ENCODE measurements at regions not wholly inside any gene's neighbourhood (a gene's known extent, or its start where the extent isn't known, plus 50 kb on each side); places are given as distances from the start of the nearest gene placed in this dataset.

DNA sequence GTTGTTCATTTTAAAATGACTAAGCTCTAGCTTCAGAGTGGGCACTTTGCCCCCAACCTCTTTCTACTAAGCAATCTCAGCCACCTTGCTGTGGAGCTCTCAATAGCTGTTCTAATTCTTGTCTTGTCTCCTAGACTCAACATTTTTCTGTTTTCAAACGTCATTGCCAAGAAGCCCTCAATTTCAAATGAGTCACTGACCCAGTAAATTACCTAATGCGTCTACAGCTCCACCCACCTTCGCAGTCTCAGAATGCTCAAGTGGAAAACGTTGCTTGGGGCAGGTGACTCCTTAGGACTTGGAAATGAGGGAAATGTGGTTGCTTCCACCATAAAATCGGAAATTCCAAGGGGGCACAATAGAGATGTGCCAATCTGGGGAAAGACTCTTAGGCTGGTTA, 59.0 kb downstream of the ING2 start:
- TF ChIP-seq CTCF (IDR thresholded peaks at IDR 0.05), result no peak
- intact Hi-C loops (cut with DNase I; ENCODE audit: low total_unique reads), result no loop called here
- Histone ChIP-seq H3K9me3 (no peaks in the 10 kb centered on the region), H3K4me3 (no peak overlapping the region), H3K27me3 (peaks cover 3% of the 10 kb centered on the region), H3K27ac (no peak overlapping the region), H3K4me1 (no peaks in the 10 kb centered on the region), H3K36me3 (no peaks in the 10 kb centered on the region)
- 33 to 56% methylated on average over 5 of the region's 5 CpGs for WGBS, 2 donors (ENCODE audit: low coverage in 1 of 2)
- DNase-seq, result no peak
- in situ Hi-C loops (cut with MboI; ENCODE audit: low pct_ligation_motif_present in 1 of 4, low pct_unique_long_range_greater_than_20kb in 1 of 4, low sequenced_read_pairs in 3 of 4), result no loop called here

GRCh38 chr4:183571350-183571941, 66.6 kb downstream of the ING2 start:
- peaks cover 13% of the 10 kb centered on the region for H3K27me3 ChIP-seq
- 41 to 44% methylated on average over 3 to 10 of the region's 10 CpGs for WGBS, 2 donors (ENCODE audit: low coverage in 1 of 2)
- H3K4me1 ChIP-seq, result peaks cover 0 to 7% (median 3%) of the 10 kb centered on the region in 4 donors
- H3K4me3 ChIP-seq, result no peak overlapping the region
- TF ChIP-seq CTCF (IDR thresholded peaks at IDR 0.05) (no peak), POLR2AphosphoS5 (IDR thresholded peaks at IDR 0.05) (no peak), EP300 (IDR thresholded peaks at IDR 0.05; ENCODE audit: low read depth) (no peak), POLR2A (IDR thresholded peaks at IDR 0.05) (no peak)
- H3K9me3 ChIP-seq, result no peaks in the 10 kb centered on the region
- in situ Hi-C loops (cut with MboI; ENCODE audit: low pct_ligation_motif_present in 1 of 4, low pct_unique_long_range_greater_than_20kb in 1 of 4, low sequenced_read_pairs in 3 of 4) (no loop called here), intact Hi-C loops (cut with DNase I; ENCODE audit: low total_unique reads) (no loop called here)
- H3K36me3 ChIP-seq, result no peaks in the 10 kb centered on the region
- peak; percentile 28 for DNase-seq
- H3K27ac ChIP-seq, result no peak overlapping the region

- Histone ChIP-seq H3K27me3 (peaks cover under 1% of the 10 kb centered on the region), H3K36me3 (no peaks in the 10 kb centered on the region), H3K27ac (no peak overlapping the region), H3K4me1 (no peaks in the 10 kb centered on the region), H3K9me3 (peaks cover 0 to 3% of the 10 kb centered on the region in 2 donors), H3K4me3 (no peak overlapping the region)
- no peak for TF ChIP-seq POLR2AphosphoS5 (IDR thresholded peaks at IDR 0.05)
- TF ChIP-seq CTCF (IDR thresholded peaks at IDR 0.05), result no peak
- no peak for TF ChIP-seq EP300 (IDR thresholded peaks at IDR 0.05; ENCODE audit: low read depth)
- TF ChIP-seq POLR2A (IDR thresholded peaks at IDR 0.05), result no peak
- intact Hi-C loops (cut with DNase I; ENCODE audit: low total_unique reads) (no loop called here), in situ Hi-C loops (cut with MboI; ENCODE audit: low pct_ligation_motif_present in 1 of 4, low pct_unique_long_range_greater_than_20kb in 1 of 4, low sequenced_read_pairs in 3 of 4) (no loop called here)
- no peak for DNase-seq
- WGBS, 2 donors (ENCODE audit: low coverage in 1 of 2), result 80 to 92% methylated on average over 6 of the region's 6 CpGs
Observed at GRCh38 chr4:183576701-183577404, 72.0 kb downstream of the ING2 start.

- in situ Hi-C loops (cut with MboI; ENCODE audit: low pct_ligation_motif_present in 1 of 4, low pct_unique_long_range_greater_than_20kb in 1 of 4, low sequenced_read_pairs in 3 of 4), result no loop called here
- Histone ChIP-seq H3K36me3 (no peaks in the 10 kb centered on the region), H3K4me1 (no peaks in the 10 kb centered on the region), H3K9me3 (peaks cover 0 to 3% of the 10 kb centered on the region in 2 donors), H3K27ac (no peak overlapping the region), H3K4me3 (no peak overlapping the region), H3K27me3 (no peaks in the 10 kb centered on the region)
- WGBS, 2 donors (ENCODE audit: low coverage in 1 of 2), result 70 to 91% methylated on average over 3 of the region's 3 CpGs
- intact Hi-C loops (cut with DNase I; ENCODE audit: low total_unique reads), result no loop called here
- no peak for TF ChIP-seq EP300 (IDR thresholded peaks at IDR 0.05; ENCODE audit: low read depth)
- no peak for DNase-seq
Observed at GRCh38 chr4:183580370-183580769, 75.5 kb downstream of the ING2 start.

GRCh38 chr4:183580849-183581248, 76.0 kb downstream of the ING2 start:
- no peak overlapping the region for H3K4me3 ChIP-seq
- DNase-seq, result no peak
- H3K27ac ChIP-seq, result no peak overlapping the region
- intact Hi-C loops (cut with DNase I; ENCODE audit: low total_unique reads) (no loop called here), in situ Hi-C loops (cut with MboI; ENCODE audit: low pct_ligation_motif_present in 1 of 4, low pct_unique_long_range_greater_than_20kb in 1 of 4, low sequenced_read_pairs in 3 of 4) (no loop called here)
- H3K4me1 ChIP-seq, result no peaks in the 10 kb centered on the region
- H3K27me3 ChIP-seq, result no peaks in the 10 kb centered on the region
- H3K9me3 ChIP-seq, result peaks cover 0 to 3% of the 10 kb centered on the region in 2 donors
- H3K36me3 ChIP-seq, result no peaks in the 10 kb centered on the region
- TF ChIP-seq CTCF (IDR thresholded peaks at IDR 0.05) (no peak), EP300 (IDR thresholded peaks at IDR 0.05; ENCODE audit: low read depth) (no peak), POLR2A (IDR thresholded peaks at IDR 0.05) (no peak), POLR2AphosphoS5 (IDR thresholded peaks at IDR 0.05) (no peak)
